Endothelial cell of umbilical vein (primary cell): ENCODE measurements at regions not wholly inside any gene's neighbourhood (a gene's known extent, or its start where the extent isn't known, plus 50 kb on each side); places are given as distances from the start of the nearest gene placed in this dataset.

ENCODE experiments used
- BruUV-seq: library from RNA; stranded (reverse); fragments of 400-500 nt; replicated peaks from 2 replicates; lab custom pipeline; 2021; lab: Mats Ljungman, UMichigan
- CTCF ChIA-PET: fragments of 300-600, 350-600 bp; sonication (Branson Sonifier 250); formaldehyde crosslinking; loops from one replicate; lab custom pipeline; 2021; ENCODE audit warnings: antibody characterized with exemption, inconsistent platforms; lab: Charles Lee
- POLR2A ChIA-PET: fragments of 300-600, 350-600 bp; sonication (Branson Sonifier 250); formaldehyde crosslinking; loops from one replicate; lab custom pipeline; 2021; ENCODE audit warnings: antibody characterized with exemption, inconsistent platforms; lab: Charles Lee
- DNase-seq: peaks from one replicate; pipeline ENCODE4 v3.0.0-alpha.2; 2011; ENCODE audit warnings: low read depth, low spot score
- FAIRE-seq: peaks from 2 replicates; lab custom pipeline; 2011; peaks lifted over from hg19 to GRCh38; lab: Jason Lieb, UNC
- H2AFZ ChIP-seq: 2 replicates; pipeline ENCODE4 v1.6.0; 2012; ENCODE audit warnings: low read depth, low read length, control low read depth, inconsistent platforms
- H3K27ac ChIP-seq: 2 replicates; pipeline ENCODE4 v1.5.1; 2011; ENCODE audit warnings: low read depth, mild to moderate bottlenecking, control low read depth, low read length, moderate library complexity; ENCODE audit not compliant: insufficient read depth
- H3K27me3 ChIP-seq, 2 experiments: 2 replicates each; pipeline versions ENCODE4 v1.6.0 to v1.6.1; 2011; ENCODE audit warnings: low read length in 2 of 2, mixed read lengths in 1 of 2; ENCODE audit not compliant: control insufficient read depth in 2 of 2, insufficient read depth in 2 of 2
- H3K36me3 ChIP-seq, 2 experiments: 2 replicates in 1 of 2; 3 replicates in 1 of 2; pipeline ENCODE4 v1.5.1; 2011; ENCODE audit warnings: low read length in 2 of 2, mild to moderate bottlenecking in 1 of 2, moderate library complexity in 1 of 2; ENCODE audit not compliant: control insufficient read depth in 2 of 2, insufficient read depth in 2 of 2; ENCODE audit errors: extremely low read depth in 1 of 2
- H3K4me1 ChIP-seq: 3 replicates; pipeline ENCODE4 v1.5.1; 2011; ENCODE audit warnings: mild to moderate bottlenecking, low read length; ENCODE audit not compliant: control insufficient read depth, insufficient read depth; ENCODE audit errors: extremely low read depth
- H3K4me2 ChIP-seq: 2 replicates; pipeline ENCODE4 v1.6.1; 2011; ENCODE audit warnings: low read length, control low read depth, mixed read lengths; ENCODE audit not compliant: insufficient read depth
- H3K4me3 ChIP-seq, 3 experiments: fragments of 200-600 bp in 1 of 3; sonication (generic), shearing (Covaris generic) in 1 of 3; replicated peaks in 1 of 3; 2 replicates each; pipeline ENCODE4 v1.5.1; 2011 to 2016; ENCODE audit warnings: control low read depth in 3 of 3, low read length in 3 of 3, mild to moderate bottlenecking in 2 of 3, inconsistent platforms in 1 of 3, low read depth in 1 of 3, moderate library complexity in 1 of 3; ENCODE audit not compliant: insufficient read depth in 1 of 3
- H3K79me2 ChIP-seq: 2 replicates; pipeline ENCODE4 v1.6.0; 2012; ENCODE audit warnings: low read length, inconsistent platforms; ENCODE audit not compliant: control insufficient read depth, insufficient read depth
- H3K9ac ChIP-seq: replicated peaks from 2 replicates; pipeline ENCODE3; 2011; ENCODE audit warnings: low read length, control low read depth; ENCODE audit not compliant: insufficient read depth; ENCODE audit errors: extremely low read depth
- H3K9me1 ChIP-seq: replicated peaks from 3 replicates; pipeline ENCODE4 v1.6.0; 2011; ENCODE audit warnings: mild to moderate bottlenecking, low read length; ENCODE audit not compliant: control insufficient read depth, insufficient read depth; ENCODE audit errors: extremely low read depth
- H3K9me3 ChIP-seq: replicated peaks from 2 replicates; pipeline ENCODE4 v1.5.1; 2012; ENCODE audit warnings: low read length, inconsistent platforms; ENCODE audit not compliant: control insufficient read depth, insufficient read depth
- H4K20me1 ChIP-seq: replicated peaks from 2 replicates; pipeline ENCODE3; 2011; ENCODE audit warnings: mild to moderate bottlenecking, low read length; ENCODE audit not compliant: control insufficient read depth, insufficient read depth; ENCODE audit errors: extremely low read depth
- EZH2 ChIP-seq: IDR thresholded peaks from 2 replicates; pipeline ENCODE4 v1.6.1; 2012; ENCODE audit warnings: borderline replicate concordance, low read depth, mild to moderate bottlenecking, moderate library complexity, low read length, inconsistent platforms; ENCODE audit not compliant: severe bottlenecking
- FOS ChIP-seq: IDR thresholded peaks from 2 replicates; pipeline ENCODE4 v1.6.1; 2011; ENCODE audit warnings: mild to moderate bottlenecking, low read length, moderate library complexity, borderline replicate concordance; ENCODE audit not compliant: insufficient read depth
- GATA2 ChIP-seq: IDR thresholded peaks from 2 replicates; pipeline ENCODE4 v1.7.0; 2011; ENCODE audit warnings: low read depth, mild to moderate bottlenecking, moderate library complexity, mixed read lengths, low read length; ENCODE audit not compliant: insufficient read length, insufficient read depth
- JUN ChIP-seq: IDR thresholded peaks from 2 replicates; pipeline ENCODE4 v1.6.1; 2011; ENCODE audit warnings: borderline replicate concordance, low read depth; ENCODE audit not compliant: insufficient read length, insufficient read depth
- MYC ChIP-seq: IDR thresholded peaks from one replicate; pipeline ENCODE4 v1.6.1; 2011; ENCODE audit warnings: mild to moderate bottlenecking, low read depth, low read length
- POLR2A ChIP-seq: IDR thresholded peaks from 2 replicates; pipeline ENCODE4 v1.6.1; 2012; ENCODE audit warnings: low read depth, mild to moderate bottlenecking, control low read depth, low read length
- POLR2AphosphoS5 ChIP-seq: IDR thresholded peaks from 2 replicates; pipeline ENCODE4 v1.6.1; 2012; ENCODE audit warnings: low read depth, mild to moderate bottlenecking, control low read depth, low read length, moderate library complexity; ENCODE audit not compliant: insufficient read depth
- dilution Hi-C: fragments of 300-500 bp; cut with MboI; formaldehyde crosslinking; loops from one replicate; pipeline ENCODE4 v1.15.0; 2019; ENCODE audit warnings: low sequenced_read_pairs; ENCODE audit not compliant: extremely low pct_ligation_motif_present
- intact Hi-C: fragments of 100-400 bp; cut with micrococcal nuclease; formaldehyde crosslinking; loops from one replicate; pipeline ENCODE4 v1.10.0; 2022
- TF ChIP-seq, protein P1 (sequence below): IDR thresholded peaks from 2 replicates; pipeline ENCODE4 v1.6.1; 2011; ENCODE audit not compliant: insufficient read depth, insufficient read length
- TF ChIP-seq, protein P2 (sequence below), 2 donors: IDR thresholded peaks; 1 replicate in 1 of 2; 2 replicates in 1 of 2; pipeline ENCODE4 v1.5.1; 2011; ENCODE audit warnings: low read length in 2 of 2, mild to moderate bottlenecking in 2 of 2, moderate library complexity in 2 of 2, control low read depth in 1 of 2, inconsistent platforms in 1 of 2, low read depth in 1 of 2; ENCODE audit not compliant: insufficient read depth in 1 of 2; ENCODE audit errors: extremely low read depth in 1 of 2

DNA sequence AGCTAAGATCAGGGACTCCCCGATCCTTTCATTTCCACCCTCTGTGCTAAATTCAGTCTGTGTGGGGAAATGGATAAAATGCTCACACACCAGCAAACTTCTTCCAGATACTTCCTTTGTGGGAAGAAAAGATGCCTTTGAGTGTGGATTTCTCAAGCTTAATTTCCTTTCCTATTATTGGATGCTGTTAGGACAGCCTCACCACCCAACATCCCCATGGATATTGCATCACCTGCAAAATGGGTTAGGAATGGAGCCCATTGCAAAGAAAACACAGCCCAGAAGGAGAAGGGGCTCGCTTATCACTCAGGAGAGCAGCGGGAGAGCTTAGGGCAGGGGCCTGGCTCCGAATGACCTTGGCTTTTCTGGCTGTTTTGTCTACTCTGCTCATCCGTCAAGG lies 272.2 kb downstream of the CDC5L start:
- no peak overlapping the region for H3K4me3 ChIP-seq
- no peak overlapping the region for H3K27ac ChIP-seq
- DNase-seq = no peak
- no peaks in the 10 kb centered on the region for H3K9me1 ChIP-seq
- H3K4me1 ChIP-seq = no peaks in the 10 kb centered on the region
- TF ChIP-seq POLR2AphosphoS5 (no peak), MYC (no peak), POLR2A (no peak), GATA2 (no peak), EZH2 (no peak), FOS (no peak), JUN (no peak)
- TF ChIP-seq, protein P1, sequence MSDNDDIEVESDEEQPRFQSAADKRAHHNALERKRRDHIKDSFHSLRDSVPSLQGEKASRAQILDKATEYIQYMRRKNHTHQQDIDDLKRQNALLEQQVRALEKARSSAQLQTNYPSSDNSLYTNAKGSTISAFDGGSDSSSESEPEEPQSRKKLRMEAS = no peak
- TF ChIP-seq, protein P2, sequence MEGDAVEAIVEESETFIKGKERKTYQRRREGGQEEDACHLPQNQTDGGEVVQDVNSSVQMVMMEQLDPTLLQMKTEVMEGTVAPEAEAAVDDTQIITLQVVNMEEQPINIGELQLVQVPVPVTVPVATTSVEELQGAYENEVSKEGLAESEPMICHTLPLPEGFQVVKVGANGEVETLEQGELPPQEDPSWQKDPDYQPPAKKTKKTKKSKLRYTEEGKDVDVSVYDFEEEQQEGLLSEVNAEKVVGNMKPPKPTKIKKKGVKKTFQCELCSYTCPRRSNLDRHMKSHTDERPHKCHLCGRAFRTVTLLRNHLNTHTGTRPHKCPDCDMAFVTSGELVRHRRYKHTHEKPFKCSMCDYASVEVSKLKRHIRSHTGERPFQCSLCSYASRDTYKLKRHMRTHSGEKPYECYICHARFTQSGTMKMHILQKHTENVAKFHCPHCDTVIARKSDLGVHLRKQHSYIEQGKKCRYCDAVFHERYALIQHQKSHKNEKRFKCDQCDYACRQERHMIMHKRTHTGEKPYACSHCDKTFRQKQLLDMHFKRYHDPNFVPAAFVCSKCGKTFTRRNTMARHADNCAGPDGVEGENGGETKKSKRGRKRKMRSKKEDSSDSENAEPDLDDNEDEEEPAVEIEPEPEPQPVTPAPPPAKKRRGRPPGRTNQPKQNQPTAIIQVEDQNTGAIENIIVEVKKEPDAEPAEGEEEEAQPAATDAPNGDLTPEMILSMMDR (IDR thresholded peaks at IDR 0.05; ENCODE audit: extremely low read depth in 1 of 2, insufficient read depth in 1 of 2, low read depth in 1 of 2, low read length in 2 of 2) = no peak
- dilution Hi-C loops (no loop called here), intact Hi-C loops (loop anchor here (10.0 kb wide), 1 partner anchor 425 kb away; no protein-coding TSS in a partner anchor)
- H3K9ac ChIP-seq = no peak overlapping the region
- no peaks in the 10 kb centered on the region for H4K20me1 ChIP-seq
- no peaks in the 10 kb centered on the region for H3K9me3 ChIP-seq
- no peaks in the 10 kb centered on the region for H3K36me3 ChIP-seq
- BruUV-seq = no TSS peak
- H2AFZ ChIP-seq = no peak overlapping the region
- H3K79me2 ChIP-seq = no peaks in the 10 kb centered on the region
- H3K4me2 ChIP-seq = no peak overlapping the region
- ChIA-PET POLR2A (no interaction called here), CTCF (interaction anchor here (0.8 to 7.9 kb wide), 5 partner anchors 10 to 1263 kb away, joined by 3 to 282 read pairs (median 7); no protein-coding TSS in a partner anchor)
- peaks cover 2 to 12% of the 10 kb centered on the region in 2 experiments for H3K27me3 ChIP-seq
- FAIRE-seq = no peak
